Chondrocyte (in vitro differentiated cells): ENCODE measurements at regions not wholly inside any gene's neighbourhood (a gene's known extent, or its start where the extent isn't known, plus 50 kb on each side); places are given as distances from the start of the nearest gene placed in this dataset.
"Not testable (repeated sequence)": the region's sequence is repeated elsewhere in the genome, so short reads cannot be mapped to it uniquely, and the experiment has no call there.

Source experiments
- DNase-seq: peaks from one replicate; pipeline ENCODE4 v3.0.0; 2021; ENCODE audit warnings: mixed read lengths, low spot score
- H3K27ac Mint-ChIP-seq: one replicate; pipeline ENCODE4 v1.8.0; 2021; ENCODE audit warnings: mild to moderate bottlenecking, moderate library complexity, mixed read lengths; ENCODE audit not compliant: unreplicated experiment
- H3K27me3 Mint-ChIP-seq: 2 replicates; pipeline ENCODE4 v1.8.0; 2021; ENCODE audit warnings: low read depth, mixed read lengths
- H3K36me3 Mint-ChIP-seq: 2 replicates; pipeline ENCODE4 v1.8.0; 2021; ENCODE audit warnings: low read depth, mixed read lengths
- H3K4me1 Mint-ChIP-seq: 2 replicates; pipeline ENCODE4 v1.8.0; 2021; ENCODE audit warnings: low read depth, mild to moderate bottlenecking, mixed read lengths
- H3K4me3 Mint-ChIP-seq: one replicate; pipeline ENCODE4 v1.8.0; 2021; ENCODE audit warnings: mild to moderate bottlenecking, moderate library complexity, mixed read lengths; ENCODE audit not compliant: unreplicated experiment
- H3K9me3 Mint-ChIP-seq: 2 replicates; pipeline ENCODE4 v1.8.0; 2021; ENCODE audit warnings: low read depth, mixed read lengths
- CTCF ChIP-seq: fragments of 200-600 bp; sonication (generic); IDR thresholded peaks from 2 replicates; pipeline ENCODE4 v1.5.0; 2021; ENCODE audit warnings: antibody characterized with exemption, mild to moderate bottlenecking, moderate library complexity

- H3K4me1 Mint-ChIP-seq, result peaks cover 31% of the 10 kb centered on the region
- no peak overlapping the region for H3K27ac Mint-ChIP-seq
- peaks cover 1% of the 10 kb centered on the region for H3K36me3 Mint-ChIP-seq
- H3K4me3 Mint-ChIP-seq, result no peak overlapping the region
- no peaks in the 10 kb centered on the region for H3K27me3 Mint-ChIP-seq
- TF ChIP-seq CTCF, result no peak
- DNase-seq, result no peak
- H3K9me3 Mint-ChIP-seq, result peaks cover 8% of the 10 kb centered on the region
Observed at GRCh38 chr1:244304156-244304555, 147.6 kb downstream of the ADSS2 start.

GRCh38 chr1:244304656-244305055 lies 147.1 kb downstream of the ADSS2 start:
- H3K9me3 Mint-ChIP-seq, result peaks cover 8% of the 10 kb centered on the region
- TF ChIP-seq CTCF, result no peak
- DNase-seq, result no peak
- H3K36me3 Mint-ChIP-seq, result peaks cover 1% of the 10 kb centered on the region
- no peaks in the 10 kb centered on the region for H3K27me3 Mint-ChIP-seq
- H3K4me1 Mint-ChIP-seq, result peaks cover 26% of the 10 kb centered on the region
- no peak overlapping the region for H3K4me3 Mint-ChIP-seq
- no peak overlapping the region for H3K27ac Mint-ChIP-seq

- peaks cover 8% of the 10 kb centered on the region for H3K9me3 Mint-ChIP-seq
- no peak for TF ChIP-seq CTCF
- no peaks in the 10 kb centered on the region for H3K27me3 Mint-ChIP-seq
- H3K4me3 Mint-ChIP-seq, result no peak overlapping the region
- H3K27ac Mint-ChIP-seq, result no peak overlapping the region
- no peak for DNase-seq
- H3K36me3 Mint-ChIP-seq, result peaks cover 1% of the 10 kb centered on the region
- H3K4me1 Mint-ChIP-seq, result peaks cover 26% of the 10 kb centered on the region
Observed at GRCh38 chr1:244305776-244306341, 145.8 kb downstream of the ADSS2 start.

- no peaks in the 10 kb centered on the region for H3K27me3 Mint-ChIP-seq
- peaks cover 26% of the 10 kb centered on the region for H3K4me1 Mint-ChIP-seq
- TF ChIP-seq CTCF, result no peak
- peaks cover 8% of the 10 kb centered on the region for H3K9me3 Mint-ChIP-seq
- peaks cover 1% of the 10 kb centered on the region for H3K36me3 Mint-ChIP-seq
- no peak for DNase-seq
- H3K4me3 Mint-ChIP-seq, result no peak overlapping the region
- H3K27ac Mint-ChIP-seq, result no peak overlapping the region
Observed at GRCh38 chr1:244306544-244306943, 145.2 kb downstream of the ADSS2 start.

- H3K36me3 Mint-ChIP-seq, DNase-seq, H3K27ac Mint-ChIP-seq, H3K4me1 Mint-ChIP-seq, H3K4me3 Mint-ChIP-seq, H3K27me3 Mint-ChIP-seq, H3K9me3 Mint-ChIP-seq: not testable (repeated sequence)
Observed at GRCh38 chr1:244309191-244309590, 142.5 kb downstream of the ADSS2 start.

- no peak overlapping the region for H3K4me3 Mint-ChIP-seq
- H3K27me3 Mint-ChIP-seq, result no peaks in the 10 kb centered on the region
- peaks cover 7% of the 10 kb centered on the region for H3K4me1 Mint-ChIP-seq
- peaks cover 4% of the 10 kb centered on the region for H3K9me3 Mint-ChIP-seq
- no peak for TF ChIP-seq CTCF
- no peak overlapping the region for H3K27ac Mint-ChIP-seq
- no peak for DNase-seq
- H3K36me3 Mint-ChIP-seq, result no peaks in the 10 kb centered on the region
Observed at GRCh38 chr1:244311784-244312532, 139.8 kb downstream of the ADSS2 start.
